ENCODE measurements at regions not wholly inside any gene's neighbourhood (a gene's known extent, or its start where the extent isn't known, plus 50 kb on each side); places are given as distances from the start of the nearest gene placed in this dataset.

DNA sequence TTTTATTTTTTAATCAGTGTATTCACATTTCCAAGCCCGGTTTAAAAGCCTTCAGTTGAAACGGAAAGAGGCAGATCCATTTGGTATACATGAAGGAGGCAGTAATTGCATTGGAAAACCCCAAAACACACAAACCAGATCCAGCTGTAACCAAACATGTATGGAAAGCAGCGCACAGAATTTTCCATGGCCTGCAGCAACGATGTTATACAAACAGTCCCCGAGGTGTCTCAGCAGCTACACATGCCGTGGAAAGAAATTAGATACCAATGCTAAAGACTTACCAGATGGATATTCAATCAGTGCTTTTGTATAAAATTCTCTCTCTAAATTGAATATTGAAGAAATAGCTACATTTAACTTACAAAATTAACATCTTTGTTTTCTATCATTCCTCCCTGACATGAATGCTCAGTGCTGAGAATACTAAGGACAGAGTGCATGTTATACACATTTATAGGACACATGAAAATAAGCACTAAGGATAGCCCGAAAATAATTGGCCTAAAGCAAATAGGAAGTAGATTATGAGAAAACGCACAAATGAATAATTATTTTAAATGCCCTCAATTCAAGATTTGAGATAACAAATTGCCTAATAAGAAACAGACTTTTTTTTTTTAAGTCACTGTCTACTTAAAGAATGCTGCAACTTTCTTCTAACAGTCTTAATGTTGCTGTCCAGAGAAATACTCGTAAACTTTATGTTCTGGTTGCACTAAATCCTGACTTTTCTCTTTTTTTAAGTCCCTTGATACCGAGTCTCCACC lies 713.1 kb downstream of the HDGFL1 start:
- DNase-seq (ENCODE audit: low spot score) (no peak), FAIRE-seq (no peak)

DNA sequence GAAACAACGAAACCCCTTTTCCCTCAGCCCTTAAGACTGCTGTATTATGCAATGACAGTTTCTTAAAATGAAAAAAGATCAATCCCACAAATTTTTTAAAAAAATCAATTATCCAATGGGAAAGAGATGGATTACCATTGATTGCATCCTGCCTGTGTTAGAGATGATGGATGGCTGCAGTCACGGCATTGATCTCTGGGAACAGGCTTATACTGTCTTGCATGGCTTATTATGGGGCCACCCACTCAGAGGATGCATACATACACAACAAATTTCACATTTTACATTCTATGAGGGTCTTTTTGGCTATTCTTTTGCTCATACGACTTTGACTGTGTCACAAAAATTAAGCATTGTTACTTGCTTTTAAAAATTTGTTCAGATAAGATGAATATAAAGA lies 724.3 kb downstream of the HDGFL1 start:
- DNase-seq (ENCODE audit: low spot score) (no peak), FAIRE-seq (no peak)

DNA sequence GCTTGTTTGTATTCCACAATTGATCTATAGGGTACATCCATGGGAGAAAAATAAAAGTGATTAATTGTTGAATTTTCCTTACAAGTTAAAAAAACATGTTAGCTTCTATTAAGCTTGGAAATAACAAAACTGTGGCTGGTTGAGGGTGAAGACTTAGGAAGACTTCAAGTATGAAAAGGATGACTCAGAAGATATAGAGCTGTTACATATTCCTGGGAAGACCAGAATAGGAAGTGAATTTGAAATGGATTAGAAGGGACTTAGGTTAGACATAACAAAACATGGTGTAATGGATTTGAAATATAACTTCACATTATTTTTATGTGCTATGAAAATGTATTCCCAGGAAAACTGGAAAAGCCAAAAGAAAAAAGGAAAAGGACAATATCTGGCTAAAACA lies 732.2 kb downstream of the HDGFL1 start:
- no peak for FAIRE-seq

DNA sequence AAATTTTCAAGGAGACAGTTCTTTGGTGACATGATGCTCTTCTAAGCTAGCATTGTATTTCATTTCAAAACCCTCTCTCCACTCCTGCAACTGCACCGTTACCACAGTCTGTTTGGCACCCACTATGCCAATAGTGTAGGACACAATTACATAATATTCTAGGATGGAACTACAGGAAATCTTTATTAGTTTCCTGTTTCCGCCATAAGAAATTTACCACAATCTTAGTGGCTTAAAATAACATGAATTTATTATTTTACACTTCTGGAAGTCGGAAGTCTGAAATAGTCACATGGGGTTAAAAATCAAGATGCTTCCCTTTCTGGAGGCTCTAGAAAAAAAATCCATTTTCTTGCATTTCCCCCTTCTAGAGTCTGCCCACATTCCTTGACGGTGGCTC lies 733.1 kb downstream of the HDGFL1 start:
- FAIRE-seq (no peak), DNase-seq (ENCODE audit: low spot score) (no peak)

More for the DNA sequence above, 732.2 kb downstream of the HDGFL1 start:
- no peak for DNase-seq (ENCODE audit: low spot score)

DNA sequence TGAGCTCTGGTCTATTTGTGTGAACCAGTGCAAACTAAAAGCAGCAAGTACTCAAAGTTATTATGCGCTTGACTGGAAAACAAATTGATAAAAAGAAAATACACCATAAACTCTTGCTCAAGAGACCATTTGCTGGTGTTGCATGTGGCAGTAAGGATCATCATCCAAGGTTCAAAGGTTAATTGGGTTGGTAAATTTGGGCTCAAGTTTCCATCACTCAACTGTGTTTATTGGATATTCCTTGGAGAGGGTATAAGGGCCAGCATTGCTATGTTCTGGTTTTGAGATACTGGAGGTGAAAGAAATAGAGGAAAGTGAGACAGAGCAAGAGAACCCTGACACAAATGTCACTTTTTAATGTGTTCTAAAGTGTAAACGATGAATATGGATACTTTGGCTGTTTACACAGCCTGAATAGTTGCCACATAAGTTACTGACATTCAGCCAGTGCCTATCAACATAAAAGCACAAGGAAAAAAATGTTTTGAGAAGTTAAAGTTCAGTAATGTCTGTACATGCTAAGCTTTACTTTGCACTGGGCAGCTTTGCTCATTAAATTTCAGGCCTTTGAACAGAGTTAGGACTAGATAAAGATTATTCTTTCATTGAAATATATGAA lies 736.1 kb downstream of the HDGFL1 start:
- no peak for DNase-seq (ENCODE audit: low spot score)
- no peak for FAIRE-seq

DNA sequence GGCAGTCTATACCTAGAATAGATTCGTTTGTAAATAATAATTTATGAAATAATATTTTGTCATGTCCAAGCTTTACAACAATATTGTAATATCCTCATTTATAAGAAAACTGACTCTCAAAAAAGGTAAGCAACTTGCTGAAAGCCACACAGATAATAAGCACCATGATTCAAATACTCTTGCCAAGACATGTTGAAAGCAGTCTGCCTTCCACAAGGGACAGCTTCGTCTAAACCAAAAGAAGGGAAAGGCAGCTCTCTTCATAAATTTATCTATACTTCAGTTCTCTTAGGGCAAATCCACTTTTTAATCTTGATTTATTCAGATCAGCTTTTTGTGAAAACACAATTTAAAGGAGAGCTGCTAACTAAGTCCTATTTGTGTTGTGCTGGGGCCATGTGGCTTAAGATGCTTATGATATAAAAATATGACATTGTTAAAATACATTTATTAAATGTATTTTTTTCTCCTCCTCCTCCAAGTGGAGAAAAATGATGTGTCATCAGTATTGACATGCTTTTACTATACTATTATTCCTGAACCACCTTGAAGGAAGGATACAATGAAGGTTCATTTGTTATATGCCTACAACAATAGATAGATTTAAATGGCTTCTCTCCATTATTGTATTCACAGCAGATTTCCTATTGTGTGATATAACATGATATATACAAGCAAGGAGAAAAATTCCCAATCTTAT lies 737.0 kb downstream of the HDGFL1 start:
- DNase-seq (ENCODE audit: low spot score) = no peak
- FAIRE-seq = no peak

DNA sequence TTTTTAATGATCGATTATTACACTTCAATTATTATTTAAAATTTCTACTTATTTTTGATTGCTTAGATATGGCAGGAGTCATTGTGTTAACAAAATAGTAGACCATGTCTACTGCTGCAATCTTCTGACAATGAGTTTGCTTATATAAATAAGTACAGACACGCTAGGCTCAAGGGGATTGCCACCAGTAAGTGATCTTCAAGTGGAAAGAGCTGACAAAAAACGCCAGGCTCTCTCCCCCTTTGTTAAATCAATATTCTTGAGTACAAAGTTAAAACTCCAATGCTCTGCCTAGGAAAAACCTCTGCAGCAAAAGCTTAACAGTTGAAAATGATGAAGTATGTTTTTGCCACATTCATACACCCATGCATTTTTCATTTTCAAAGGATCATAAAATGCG lies 738.1 kb downstream of the HDGFL1 start:
- DNase-seq (ENCODE audit: low spot score) = no peak
- no peak for FAIRE-seq

DNA sequence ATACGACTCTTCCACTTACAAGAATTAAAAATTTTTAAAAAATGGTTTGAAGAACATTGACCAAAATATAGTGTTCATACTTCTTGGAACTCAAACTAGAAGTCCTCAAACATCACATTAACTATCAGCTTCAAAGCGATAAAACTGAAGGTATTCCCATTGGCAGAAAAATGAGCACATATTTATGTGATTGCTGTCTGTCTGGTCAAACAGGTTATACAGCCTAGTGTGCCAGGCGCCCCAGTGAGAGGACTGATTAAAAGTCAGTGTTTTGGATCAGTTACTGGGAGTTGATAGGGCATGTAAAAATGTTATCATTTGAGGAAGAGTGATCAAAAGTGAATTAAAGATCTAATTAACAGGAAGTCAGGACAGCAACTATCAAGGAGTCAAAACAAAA lies 738.8 kb downstream of the HDGFL1 start:
- no peak for FAIRE-seq
- no peak for DNase-seq (ENCODE audit: low spot score)

DNA sequence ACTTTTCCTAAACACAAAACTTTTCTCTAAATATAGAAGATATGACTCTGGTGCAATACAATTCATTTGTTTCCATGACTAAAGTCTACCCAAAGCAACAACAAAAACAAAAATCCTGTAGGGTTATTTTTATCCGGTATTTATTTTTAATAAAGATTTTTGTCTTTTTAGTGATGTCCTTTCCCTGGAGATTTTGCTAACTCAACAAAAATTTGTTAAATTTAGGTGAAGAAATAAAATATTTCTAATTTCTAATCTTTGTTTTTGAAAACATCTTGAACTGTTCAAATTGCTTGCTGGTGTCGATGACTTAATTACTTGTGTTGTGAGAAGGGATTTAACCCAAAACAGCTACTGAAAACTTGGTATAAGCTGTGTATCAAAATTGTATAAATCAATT lies 741.8 kb downstream of the HDGFL1 start:
- DNase-seq (ENCODE audit: low spot score) (no peak), FAIRE-seq (no peak)

DNA sequence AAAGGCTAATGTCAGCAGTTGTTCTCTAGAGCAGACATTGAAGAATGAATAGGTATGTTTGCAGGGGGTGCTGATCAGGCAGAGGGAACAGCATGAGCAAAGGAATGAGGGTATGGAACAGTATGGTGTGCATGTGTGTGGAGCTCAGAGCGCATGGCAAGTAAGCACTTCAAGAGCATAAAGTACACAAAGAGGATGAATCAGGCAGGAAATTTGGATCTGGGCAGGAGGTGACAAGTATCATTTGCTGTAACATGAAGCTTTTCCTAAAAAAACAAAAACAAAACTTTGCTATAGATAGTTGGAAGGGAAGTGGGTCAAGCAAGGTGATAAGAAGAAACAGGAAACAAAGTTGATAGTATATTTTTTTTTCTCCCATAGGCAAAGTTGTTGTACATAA lies 746.8 kb downstream of the HDGFL1 start:
- DNase-seq (ENCODE audit: low spot score) = no peak
- no peak for FAIRE-seq

DNA sequence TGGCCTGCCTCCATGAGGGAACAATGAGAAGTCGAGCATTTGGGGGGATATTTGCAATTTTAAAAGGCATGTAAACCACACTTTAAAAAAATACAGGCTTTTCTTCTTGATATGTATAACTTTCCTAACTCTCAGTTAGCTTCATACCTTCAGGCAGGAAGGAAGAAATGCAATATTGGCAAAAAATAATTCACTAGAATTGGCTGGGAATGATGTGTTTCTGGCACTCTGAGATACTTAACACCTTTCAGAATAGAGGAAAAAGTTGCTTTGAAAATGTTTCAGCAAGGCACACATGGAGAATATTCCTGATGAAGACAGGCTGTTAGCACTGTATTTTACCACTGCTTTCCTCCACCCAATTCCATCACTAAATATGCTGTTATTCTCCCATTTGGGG lies 747.6 kb downstream of the HDGFL1 start:
- FAIRE-seq = no peak
- no peak for DNase-seq (ENCODE audit: low spot score)

DNA sequence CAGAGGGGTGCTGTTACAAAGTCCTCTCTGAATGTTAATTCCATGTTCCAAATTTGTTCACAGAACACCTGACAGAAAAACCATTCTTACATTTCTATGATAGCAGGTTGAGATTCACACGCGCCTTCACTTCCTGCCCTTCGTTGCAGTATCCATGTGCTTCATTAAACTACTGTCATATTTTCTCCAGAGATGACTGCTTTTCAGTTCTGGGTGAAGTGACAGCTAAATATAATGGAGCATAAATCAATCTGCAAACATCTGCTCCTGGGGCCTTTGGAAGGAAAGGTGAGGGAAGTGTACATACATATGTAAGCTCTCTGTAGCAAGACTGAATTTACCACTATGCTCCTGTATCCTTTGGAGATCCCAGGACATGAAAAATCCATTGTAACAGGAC lies 750.2 kb downstream of the HDGFL1 start:
- FAIRE-seq = no peak
- no peak for DNase-seq (ENCODE audit: low spot score)

DNA sequence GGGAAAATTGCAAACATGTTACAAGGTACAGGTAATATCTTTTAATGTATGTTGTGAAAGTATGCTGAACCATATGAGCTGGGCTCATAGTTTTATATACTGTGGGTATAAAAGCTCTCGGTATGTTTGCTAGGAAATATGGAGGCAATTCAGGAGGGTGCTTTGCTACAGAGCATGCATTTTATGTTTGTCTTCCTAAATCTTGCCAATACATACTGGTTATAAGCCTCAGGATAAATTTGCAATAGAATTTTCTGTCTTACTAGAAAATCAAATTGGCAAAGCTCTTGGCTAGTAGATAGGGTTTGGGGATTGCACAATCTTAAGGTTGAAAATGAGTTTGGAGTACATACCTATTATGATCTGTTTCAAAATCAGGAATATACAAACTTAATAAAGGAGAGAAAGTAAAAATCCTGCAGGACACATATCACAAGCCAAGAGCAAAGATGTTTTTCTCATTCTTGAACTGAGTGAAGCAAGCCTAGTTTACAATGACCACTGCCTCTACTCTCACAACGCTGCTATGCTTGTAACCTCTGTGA lies 751.2 kb downstream of the HDGFL1 start:
- DNase-seq (ENCODE audit: low spot score) (no peak), FAIRE-seq (no peak)

DNA sequence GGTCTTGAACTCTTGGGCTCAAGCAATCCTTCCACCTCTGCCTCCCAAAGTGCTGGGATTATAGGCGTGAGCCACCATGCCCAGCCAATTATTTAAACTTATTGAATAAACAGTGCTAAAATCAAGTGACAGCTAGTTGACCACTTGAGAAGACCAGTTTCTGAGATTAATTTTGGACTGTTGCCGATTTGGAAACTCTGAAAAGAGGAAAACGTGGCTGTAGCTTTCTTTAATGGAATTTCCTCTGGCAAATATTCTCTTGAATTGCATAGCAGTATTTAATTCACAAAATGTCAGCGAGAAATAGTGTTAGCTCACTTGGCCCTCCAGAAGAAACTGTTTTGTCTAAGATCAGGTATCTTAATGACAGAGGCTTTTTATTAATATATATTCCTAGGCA lies 754.5 kb downstream of the HDGFL1 start:
- DNase-seq (ENCODE audit: low spot score) = no peak
- no peak for FAIRE-seq

DNA sequence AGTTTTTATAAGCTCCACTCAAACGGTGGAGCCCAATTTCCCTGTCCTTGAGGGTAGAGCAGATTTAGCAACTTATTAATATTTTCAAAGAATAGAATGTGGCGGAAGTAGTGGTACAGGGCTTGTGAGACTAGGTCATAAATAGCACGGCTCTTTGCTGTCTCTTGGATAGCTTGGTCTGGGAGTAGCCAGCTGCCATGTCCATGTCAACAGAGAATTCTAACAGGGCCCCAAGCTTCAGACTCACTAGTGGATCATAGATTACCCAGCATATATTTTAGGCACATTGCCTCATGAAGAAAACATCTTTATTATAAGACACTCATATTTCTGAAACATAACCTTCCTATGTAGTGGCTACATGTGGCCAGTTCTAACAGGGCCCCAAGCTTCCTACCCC lies 755.7 kb downstream of the HDGFL1 start:
- no peak for FAIRE-seq
- DNase-seq (ENCODE audit: low spot score) = no peak

DNA sequence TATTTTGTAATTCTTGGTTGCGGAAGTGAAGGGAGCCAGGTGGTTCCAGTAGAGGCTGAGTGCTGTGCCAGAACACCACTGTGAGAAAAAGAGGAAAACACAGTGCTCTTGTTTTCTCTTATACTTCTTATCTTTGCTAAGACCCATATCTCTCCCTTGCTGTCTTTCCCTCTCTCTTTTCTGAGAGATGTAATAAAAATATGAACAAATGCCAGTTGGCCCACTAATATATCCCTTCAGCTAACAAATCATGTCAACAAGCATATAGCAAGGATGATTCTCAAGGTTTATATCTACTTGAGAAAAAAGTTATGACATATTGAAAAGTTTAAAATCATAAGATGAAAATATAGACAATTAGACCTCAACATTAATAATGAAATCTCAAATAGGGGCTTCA lies 758.3 kb downstream of the HDGFL1 start:
- FAIRE-seq = no peak
- no peak for DNase-seq (ENCODE audit: low spot score)

DNA sequence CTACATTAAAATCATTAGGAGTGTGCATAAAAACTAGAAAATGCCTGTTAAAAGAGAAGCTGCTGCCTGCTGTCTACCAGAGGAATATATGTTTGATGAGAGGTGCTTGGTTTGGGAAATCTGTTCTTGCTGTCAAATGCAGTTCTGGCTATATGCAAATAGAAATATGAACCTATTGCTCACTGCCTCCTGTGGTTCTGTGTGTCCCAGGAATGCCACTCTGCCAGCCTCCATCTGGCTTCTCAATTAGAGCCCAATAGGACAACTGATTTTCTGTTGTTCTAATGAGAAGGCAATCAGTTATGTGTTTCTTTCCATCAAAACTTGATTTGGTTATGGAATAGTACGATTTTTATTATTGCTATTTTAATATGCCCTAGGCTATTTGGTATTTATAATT lies 759.7 kb downstream of the HDGFL1 start:
- DNase-seq (ENCODE audit: low spot score) (no peak), FAIRE-seq (no peak)

DNA sequence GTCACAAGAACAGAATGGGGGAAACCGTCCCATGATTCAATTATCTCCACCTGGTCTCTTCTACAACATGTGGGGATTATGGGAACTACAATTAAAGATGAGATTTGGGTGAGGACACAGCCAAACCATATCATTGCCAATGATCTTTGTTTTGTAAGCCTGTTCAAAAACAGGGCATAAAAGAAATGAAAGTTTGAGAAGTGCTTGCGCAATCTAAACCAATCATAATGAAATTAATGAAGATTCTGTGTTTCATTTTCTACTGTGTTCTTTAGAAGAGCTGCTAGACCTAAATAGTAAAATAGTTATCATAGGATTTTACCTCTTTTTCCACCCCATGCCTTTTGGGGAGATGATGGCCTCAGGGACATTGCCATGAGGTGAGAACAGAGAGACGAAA lies 761.3 kb downstream of the HDGFL1 start:
- DNase-seq (ENCODE audit: low spot score) = no peak
- no peak for FAIRE-seq

DNA sequence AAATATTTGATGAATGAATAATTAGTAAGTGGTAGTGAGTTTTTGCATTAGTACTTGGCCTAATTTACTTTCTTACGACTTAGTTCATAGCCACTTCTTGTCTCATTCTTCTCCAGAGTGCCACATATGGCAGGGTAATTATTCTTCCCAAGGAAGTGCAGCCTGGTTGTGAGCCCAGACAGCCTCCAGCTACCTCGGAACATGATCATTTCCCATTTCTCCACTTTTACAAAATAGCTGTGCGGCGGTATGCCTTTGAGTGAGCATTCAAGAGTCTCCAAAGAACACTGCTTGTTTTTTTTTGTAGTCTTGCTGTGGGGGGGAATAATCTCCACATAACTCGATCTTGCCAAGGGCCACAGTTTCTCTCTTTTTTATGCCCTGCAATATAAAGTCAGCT lies 765.0 kb downstream of the HDGFL1 start:
- DNase-seq (ENCODE audit: low spot score) = no peak
- no peak for FAIRE-seq

DNA sequence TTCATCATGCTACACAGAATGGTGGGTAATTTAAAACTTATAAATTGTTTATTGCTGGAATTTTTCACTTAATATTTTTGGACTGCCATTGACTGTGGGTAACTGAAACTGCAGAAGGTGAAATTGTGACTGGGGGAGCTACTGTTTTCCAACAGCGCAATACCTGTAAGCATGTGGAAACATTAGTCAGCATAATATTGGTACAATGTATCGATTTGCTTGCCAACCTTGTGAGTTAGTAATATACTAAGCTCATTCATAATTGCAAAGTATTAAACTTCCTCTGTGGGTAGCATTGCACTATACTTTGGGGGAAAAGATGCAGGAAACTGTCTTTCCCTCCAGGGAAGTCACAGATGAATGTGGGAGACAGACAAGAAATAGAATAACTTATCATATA lies 766.5 kb downstream of the HDGFL1 start:
- DNase-seq (ENCODE audit: low spot score) = no peak
- FAIRE-seq = no peak

DNA sequence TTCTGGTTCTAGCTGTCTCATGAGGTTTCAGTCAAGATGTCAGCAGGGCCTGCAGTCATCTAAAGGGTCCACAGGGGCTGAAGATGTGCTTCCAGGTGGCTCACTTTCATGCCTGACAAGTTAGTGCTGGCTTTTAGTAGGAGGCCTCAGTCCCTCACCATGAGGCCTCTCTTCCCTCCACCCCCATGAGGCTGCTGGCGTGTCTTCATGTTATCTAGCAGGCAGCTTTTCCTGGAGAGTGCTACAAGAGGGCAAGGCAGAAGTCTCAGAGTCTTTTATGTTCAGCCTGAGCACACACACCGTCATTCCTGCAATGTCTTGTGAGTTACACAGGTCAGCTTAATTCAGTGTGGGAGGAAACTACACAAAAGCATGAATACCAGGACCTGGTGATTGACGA lies 769.9 kb downstream of the HDGFL1 start:
- no peak for DNase-seq (ENCODE audit: low spot score)
- no peak for FAIRE-seq

DNA sequence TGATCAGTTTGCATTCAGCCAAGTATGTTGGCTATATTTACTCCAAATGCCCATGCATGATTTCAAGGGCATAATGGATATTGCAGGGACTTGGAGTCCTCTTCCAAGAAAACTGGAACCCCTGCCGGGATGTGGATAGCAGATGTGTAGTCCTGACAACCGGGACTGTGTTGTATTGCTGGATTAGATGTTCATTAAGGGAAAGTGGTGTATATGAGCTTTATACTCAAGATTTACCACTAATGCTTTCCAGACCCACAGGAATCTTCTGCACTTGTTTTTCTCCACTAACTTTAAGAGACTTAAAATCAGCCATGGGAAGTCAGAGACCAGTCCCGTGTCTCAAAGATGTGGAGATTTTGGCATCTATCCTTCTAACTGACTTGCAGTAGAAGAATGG lies 770.9 kb downstream of the HDGFL1 start:
- FAIRE-seq = no peak
- no peak for DNase-seq (ENCODE audit: low spot score)
